Osteoblast (primary cell): ENCODE measurements at regions not wholly inside any gene's neighbourhood (a gene's known extent, or its start where the extent isn't known, plus 50 kb on each side); places are given as distances from the start of the nearest gene placed in this dataset.

Experiments
- DNase-seq: peaks from one replicate; pipeline ENCODE4 v3.0.0; 2011; ENCODE audit warnings: low spot score, mixed read lengths; ENCODE audit not compliant: insufficient read length; ENCODE audit errors: missing footprints
- H2AFZ ChIP-seq: 2 replicates; pipeline ENCODE4 v1.6.0; 2011; ENCODE audit warnings: mild to moderate bottlenecking, low read length
- H3K27ac ChIP-seq: 2 replicates; pipeline ENCODE4 v1.5.1; 2011; ENCODE audit warnings: mild to moderate bottlenecking, low read depth, low read length, moderate library complexity
- H3K27me3 ChIP-seq: 2 replicates; pipeline ENCODE4 v1.6.0; 2012; ENCODE audit warnings: mild to moderate bottlenecking, control low read depth, inconsistent platforms, low read length, moderate library complexity; ENCODE audit not compliant: insufficient read depth
- H3K36me3 ChIP-seq: 2 replicates; pipeline ENCODE4 v1.5.1; 2011; ENCODE audit warnings: mild to moderate bottlenecking, low read length, control low read depth, moderate library complexity; ENCODE audit not compliant: insufficient read depth
- H3K4me1 ChIP-seq: 2 replicates; pipeline ENCODE4 v1.5.1; 2011; ENCODE audit warnings: mild to moderate bottlenecking, low read length, control low read depth, moderate library complexity; ENCODE audit not compliant: insufficient read depth
- H3K4me2 ChIP-seq: 2 replicates; pipeline ENCODE4 v1.6.0; 2011; ENCODE audit warnings: mild to moderate bottlenecking, low read length; ENCODE audit not compliant: insufficient read depth
- H3K4me3 ChIP-seq: fragments of 200-600 bp; sonication (generic); 3 replicates; pipeline ENCODE4 v1.5.1; 2012; ENCODE audit warnings: mild to moderate bottlenecking, low read length, inconsistent platforms; ENCODE audit not compliant: insufficient read depth
- H3K79me2 ChIP-seq: 2 replicates; pipeline ENCODE4 v1.6.0; 2012; ENCODE audit warnings: mild to moderate bottlenecking, low read length, control low read depth, inconsistent platforms; ENCODE audit not compliant: insufficient read depth
- H3K9me3 ChIP-seq: 2 replicates; pipeline ENCODE4 v1.5.1; 2011; ENCODE audit warnings: low read depth, low read length, control low read depth
- H4K20me1 ChIP-seq: 2 replicates; pipeline ENCODE4 v1.6.0; 2012; ENCODE audit warnings: mild to moderate bottlenecking, low read length, control low read depth; ENCODE audit not compliant: insufficient read depth
- CTCF ChIP-seq: IDR thresholded peaks from 2 replicates; pipeline ENCODE4 v1.5.1; 2011; ENCODE audit warnings: mild to moderate bottlenecking, low read depth, low read length, moderate library complexity; ENCODE audit errors: extremely low read depth

DNA sequence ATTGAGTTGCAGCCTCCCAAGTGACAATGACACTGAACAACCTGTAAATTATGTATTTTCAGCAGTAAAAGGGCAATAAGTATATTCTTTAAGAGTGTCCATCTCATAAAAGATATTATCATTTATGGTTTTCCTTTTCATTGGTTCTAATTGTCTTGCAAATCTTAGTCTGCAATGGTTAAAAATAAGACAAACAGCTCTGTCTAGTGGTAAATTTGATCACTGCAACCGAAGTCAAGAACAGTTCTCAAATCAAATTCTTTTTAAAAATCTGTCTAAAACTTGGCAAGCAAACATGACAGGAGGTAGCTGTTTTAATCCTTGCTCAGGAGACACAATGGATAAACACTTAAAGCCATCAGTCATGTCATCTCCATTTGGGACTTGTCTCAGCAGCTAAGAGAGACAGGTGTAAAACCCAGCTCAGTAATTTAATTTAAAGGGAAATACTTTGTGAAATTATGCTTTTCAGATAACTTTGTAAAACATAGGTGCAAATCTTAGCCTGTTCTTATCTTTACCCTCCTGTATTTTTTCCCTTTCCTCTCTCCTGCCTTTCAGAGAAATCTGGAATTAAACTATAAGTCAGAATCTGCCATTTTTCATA lies 150.3 kb upstream of the ARHGEF26 start:
- H3K4me1 ChIP-seq: no peaks in the 10 kb centered on the region
- peak; percentile 56 for TF ChIP-seq CTCF
- no peak overlapping the region for H2AFZ ChIP-seq
- no peak overlapping the region for H3K27ac ChIP-seq
- H3K36me3 ChIP-seq: no peaks in the 10 kb centered on the region
- peak; percentile 26 for DNase-seq
- no peak overlapping the region for H3K4me3 ChIP-seq
- H3K79me2 ChIP-seq: no peaks in the 10 kb centered on the region
- no peaks in the 10 kb centered on the region for H4K20me1 ChIP-seq
- H3K4me2 ChIP-seq: no peak overlapping the region
- H3K27me3 ChIP-seq: no peaks in the 10 kb centered on the region
- H3K9me3 ChIP-seq: no peaks in the 10 kb centered on the region

- no peaks in the 10 kb centered on the region for H3K27me3 ChIP-seq
- no peaks in the 10 kb centered on the region for H3K79me2 ChIP-seq
- H2AFZ ChIP-seq: no peak overlapping the region
- no peak overlapping the region for H3K4me2 ChIP-seq
- DNase-seq: no peak
- H3K4me3 ChIP-seq: no peak overlapping the region
- no peaks in the 10 kb centered on the region for H3K9me3 ChIP-seq
- H4K20me1 ChIP-seq: no peaks in the 10 kb centered on the region
- H3K36me3 ChIP-seq: no peaks in the 10 kb centered on the region
- no peak for TF ChIP-seq CTCF
- no peaks in the 10 kb centered on the region for H3K4me1 ChIP-seq
- no peak overlapping the region for H3K27ac ChIP-seq
Measured at GRCh38 chr3:153972862-153973261, 148.3 kb upstream of the ARHGEF26 start.

- no peak overlapping the region for H3K27ac ChIP-seq
- H3K36me3 ChIP-seq: no peaks in the 10 kb centered on the region
- no peaks in the 10 kb centered on the region for H3K27me3 ChIP-seq
- no peak overlapping the region for H2AFZ ChIP-seq
- no peak overlapping the region for H3K4me3 ChIP-seq
- H3K9me3 ChIP-seq: no peaks in the 10 kb centered on the region
- no peak overlapping the region for H3K4me2 ChIP-seq
- peak; percentile 11 for DNase-seq
- H3K79me2 ChIP-seq: no peaks in the 10 kb centered on the region
- no peaks in the 10 kb centered on the region for H3K4me1 ChIP-seq
- TF ChIP-seq CTCF: no peak
- H4K20me1 ChIP-seq: no peaks in the 10 kb centered on the region
Measured at GRCh38 chr3:153973722-153974265, 147.4 kb upstream of the ARHGEF26 start.

GRCh38 chr3:153974614-153975013 lies 146.6 kb upstream of the ARHGEF26 start:
- no peak overlapping the region for H2AFZ ChIP-seq
- no peaks in the 10 kb centered on the region for H3K79me2 ChIP-seq
- no peak for DNase-seq
- H3K27me3 ChIP-seq: no peaks in the 10 kb centered on the region
- H3K9me3 ChIP-seq: no peaks in the 10 kb centered on the region
- H3K4me1 ChIP-seq: no peaks in the 10 kb centered on the region
- H4K20me1 ChIP-seq: no peaks in the 10 kb centered on the region
- no peaks in the 10 kb centered on the region for H3K36me3 ChIP-seq
- H3K4me3 ChIP-seq: no peak overlapping the region
- no peak for TF ChIP-seq CTCF
- no peak overlapping the region for H3K4me2 ChIP-seq
- no peak overlapping the region for H3K27ac ChIP-seq
